UCSD-AML1 (cell line): ENCODE measurements at regions not wholly inside any gene's neighbourhood (a gene's known extent, or its start where the extent isn't known, plus 50 kb on each side); places are given as distances from the start of the nearest gene placed in this dataset.

Source experiments
- DNase-seq: peaks from one replicate; lab custom pipeline; 2025; ENCODE audit not compliant: unreplicated experiment; lab: John Stamatoyannopoulos, UW

GRCh38 chr16:54632322-54633220 is 298.1 kb upstream of the IRX5 start:
- DNase-seq: no peak

- DNase-seq: no peak
Measured at GRCh38 chr16:54631782-54632181, 298.9 kb upstream of the IRX5 start.

GRCh38 chr16:54630284-54630967 is 300.2 kb upstream of the IRX5 start:
- DNase-seq: no peak

- no peak for DNase-seq
Measured at GRCh38 chr16:54628796-54629625, 301.7 kb upstream of the IRX5 start.

- DNase-seq: no peak
Measured at GRCh38 chr16:54627616-54628015, 303.0 kb upstream of the IRX5 start.

GRCh38 chr16:54623636-54624035 is 307.0 kb upstream of the IRX5 start:
- DNase-seq: no peak

GRCh38 chr16:54620197-54620596 is 310.5 kb upstream of the IRX5 start:
- no peak for DNase-seq

- no peak for DNase-seq
Measured at GRCh38 chr16:54616610-54617009, 314.1 kb upstream of the IRX5 start.

GRCh38 chr16:54605536-54606066 is 319.0 kb upstream of the IRX3 start:
- DNase-seq: no peak

- no peak for DNase-seq
Measured at GRCh38 chr16:54602666-54603065, 316.1 kb upstream of the IRX3 start.

- no peak for DNase-seq
Measured at GRCh38 chr16:54597222-54597621, 310.6 kb upstream of the IRX3 start.

- no peak for DNase-seq
Measured at GRCh38 chr16:54595621-54596020, 309.0 kb upstream of the IRX3 start.

- DNase-seq: no peak
Measured at GRCh38 chr16:54594601-54595391, 308.2 kb upstream of the IRX3 start.

GRCh38 chr16:54591816-54592246 is 305.2 kb upstream of the IRX3 start:
- no peak for DNase-seq

GRCh38 chr16:54590836-54591235 is 304.2 kb upstream of the IRX3 start:
- no peak for DNase-seq

GRCh38 chr16:54589326-54589725 is 302.7 kb upstream of the IRX3 start:
- DNase-seq: no peak

- DNase-seq: no peak
Measured at GRCh38 chr16:54588026-54588425, 301.4 kb upstream of the IRX3 start.

- DNase-seq: no peak
Measured at GRCh38 chr16:54587176-54587515, 300.6 kb upstream of the IRX3 start.

GRCh38 chr16:54586474-54587175 is 300.0 kb upstream of the IRX3 start:
- DNase-seq: no peak

- DNase-seq: no peak
Measured at GRCh38 chr16:54585998-54586340, 299.4 kb upstream of the IRX3 start.
